ENCODE measurements at regions not wholly inside any gene's neighbourhood (a gene's known extent, or its start where the extent isn't known, plus 50 kb on each side); places are given as distances from the start of the nearest gene placed in this dataset.

DNA sequence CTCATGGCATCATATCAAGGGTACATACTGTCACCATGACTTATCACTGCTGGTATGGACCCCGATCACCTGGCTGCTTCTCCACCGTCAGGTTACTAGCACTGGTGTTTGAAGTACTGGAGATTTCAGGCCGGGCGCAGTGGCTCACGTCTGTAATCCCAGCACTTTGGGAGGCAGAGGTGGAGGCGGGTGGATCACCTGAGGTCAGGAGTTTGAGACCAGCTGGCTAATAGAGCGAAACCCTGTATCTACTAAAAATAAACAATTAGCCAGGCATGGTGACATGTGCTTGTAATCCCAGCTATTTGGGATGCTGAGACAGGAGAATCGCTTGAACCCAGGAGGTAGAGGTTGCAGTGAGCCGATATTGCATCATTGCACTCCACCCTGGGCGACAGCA lies 82.4 kb upstream of the ANO1 start:
- no peaks in the 10 kb centered on the region for H3K4me1 ChIP-seq (ENCODE audit: control insufficient read depth, insufficient read depth, low read length)
- H3K9me3 ChIP-seq (ENCODE audit: control insufficient read depth, insufficient read depth, low read depth, low read length) = no peaks in the 10 kb centered on the region
- no peaks in the 10 kb centered on the region for H3K36me3 ChIP-seq (ENCODE audit: control insufficient read depth, insufficient read depth, low read length)
- no peak for DNase-seq (ENCODE audit: low read depth, low spot score)
- TF ChIP-seq REST (IDR thresholded peaks at IDR 0.05; ENCODE audit: insufficient read depth in 1 of 2, low read depth in 2 of 2, low read length in 1 of 2) = no peak
- no peak for TF ChIP-seq POLR2AphosphoS5 (IDR thresholded peaks at IDR 0.05; ENCODE audit: low read depth, low read length)
- no peak for TF ChIP-seq TCF7L2 (IDR thresholded peaks at IDR 0.05; ENCODE audit: low read depth, low read length)
- TF ChIP-seq SIN3A (IDR thresholded peaks at IDR 0.05; ENCODE audit: borderline replicate concordance, insufficient read depth, low read depth, low read length) = no peak
- TF ChIP-seq, protein P1, sequence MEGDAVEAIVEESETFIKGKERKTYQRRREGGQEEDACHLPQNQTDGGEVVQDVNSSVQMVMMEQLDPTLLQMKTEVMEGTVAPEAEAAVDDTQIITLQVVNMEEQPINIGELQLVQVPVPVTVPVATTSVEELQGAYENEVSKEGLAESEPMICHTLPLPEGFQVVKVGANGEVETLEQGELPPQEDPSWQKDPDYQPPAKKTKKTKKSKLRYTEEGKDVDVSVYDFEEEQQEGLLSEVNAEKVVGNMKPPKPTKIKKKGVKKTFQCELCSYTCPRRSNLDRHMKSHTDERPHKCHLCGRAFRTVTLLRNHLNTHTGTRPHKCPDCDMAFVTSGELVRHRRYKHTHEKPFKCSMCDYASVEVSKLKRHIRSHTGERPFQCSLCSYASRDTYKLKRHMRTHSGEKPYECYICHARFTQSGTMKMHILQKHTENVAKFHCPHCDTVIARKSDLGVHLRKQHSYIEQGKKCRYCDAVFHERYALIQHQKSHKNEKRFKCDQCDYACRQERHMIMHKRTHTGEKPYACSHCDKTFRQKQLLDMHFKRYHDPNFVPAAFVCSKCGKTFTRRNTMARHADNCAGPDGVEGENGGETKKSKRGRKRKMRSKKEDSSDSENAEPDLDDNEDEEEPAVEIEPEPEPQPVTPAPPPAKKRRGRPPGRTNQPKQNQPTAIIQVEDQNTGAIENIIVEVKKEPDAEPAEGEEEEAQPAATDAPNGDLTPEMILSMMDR (IDR thresholded peaks at IDR 0.05) = no peak
- POLR2A ChIA-PET = no interaction called here
- H3K27ac ChIP-seq (ENCODE audit: low read length) = no peak overlapping the region
- ATAC-seq = no peak
- intact Hi-C loops (cut with micrococcal nuclease; ENCODE audit: unreplicated experiment) = no loop called here
- H3K27me3 ChIP-seq (ENCODE audit: control insufficient read depth, insufficient read depth, low read length) = peaks cover 4% of the 10 kb centered on the region
- H3K4me3 ChIP-seq (ENCODE audit: low read depth in 2 of 2, low read length in 2 of 2) = no peak overlapping the region
- in situ Hi-C loops (cut with HindIII; ENCODE audit: low pct_unique_long_range_greater_than_20kb, low sequenced_read_pairs) = no loop called here
- no TSS peak for BruUV-seq (replicated peaks)
- CTCF ChIA-PET = no interaction called here

- BruUV-seq (replicated peaks) = no TSS peak
- H3K4me1 ChIP-seq (ENCODE audit: control insufficient read depth, insufficient read depth, low read length) = no peaks in the 10 kb centered on the region
- ChIA-PET POLR2A (no interaction called here), CTCF (no interaction called here)
- ATAC-seq (no peak), DNase-seq (ENCODE audit: low read depth, low spot score) (no peak)
- H3K27me3 ChIP-seq (ENCODE audit: control insufficient read depth, insufficient read depth, low read length) = no peaks in the 10 kb centered on the region; the same call in 1 of the 2 replicates
- no peaks in the 10 kb centered on the region for H3K9me3 ChIP-seq (ENCODE audit: control insufficient read depth, insufficient read depth, low read depth, low read length)
- H3K36me3 ChIP-seq (ENCODE audit: control insufficient read depth, insufficient read depth, low read length) = no peaks in the 10 kb centered on the region
- in situ Hi-C loops (cut with HindIII; ENCODE audit: low pct_unique_long_range_greater_than_20kb, low sequenced_read_pairs) = no loop called here
- intact Hi-C loops (cut with micrococcal nuclease; ENCODE audit: unreplicated experiment) = no loop called here
- no peak overlapping the region for H3K27ac ChIP-seq (ENCODE audit: low read length)
- TF ChIP-seq TCF7L2 (IDR thresholded peaks at IDR 0.05; ENCODE audit: low read depth, low read length) = no peak
- TF ChIP-seq, protein P1 (IDR thresholded peaks at IDR 0.05) = no peak
- no peak for TF ChIP-seq REST (IDR thresholded peaks at IDR 0.05; ENCODE audit: insufficient read depth in 1 of 2, low read depth in 2 of 2, low read length in 1 of 2)
- no peak for TF ChIP-seq POLR2AphosphoS5 (IDR thresholded peaks at IDR 0.05; ENCODE audit: low read depth, low read length)
- no peak for TF ChIP-seq SIN3A (IDR thresholded peaks at IDR 0.05; ENCODE audit: borderline replicate concordance, insufficient read depth, low read depth, low read length)
- H3K4me3 ChIP-seq (ENCODE audit: low read depth in 2 of 2, low read length in 2 of 2) = no peak overlapping the region
Observed at GRCh38 chr11:69996451-69996850, 81.7 kb upstream of the ANO1 start.

Measured in Panc1 (cell line).